ENCODE measurements at regions not wholly inside any gene's neighbourhood (a gene's known extent, or its start where the extent isn't known, plus 50 kb on each side); places are given as distances from the start of the nearest gene placed in this dataset.

DNA sequence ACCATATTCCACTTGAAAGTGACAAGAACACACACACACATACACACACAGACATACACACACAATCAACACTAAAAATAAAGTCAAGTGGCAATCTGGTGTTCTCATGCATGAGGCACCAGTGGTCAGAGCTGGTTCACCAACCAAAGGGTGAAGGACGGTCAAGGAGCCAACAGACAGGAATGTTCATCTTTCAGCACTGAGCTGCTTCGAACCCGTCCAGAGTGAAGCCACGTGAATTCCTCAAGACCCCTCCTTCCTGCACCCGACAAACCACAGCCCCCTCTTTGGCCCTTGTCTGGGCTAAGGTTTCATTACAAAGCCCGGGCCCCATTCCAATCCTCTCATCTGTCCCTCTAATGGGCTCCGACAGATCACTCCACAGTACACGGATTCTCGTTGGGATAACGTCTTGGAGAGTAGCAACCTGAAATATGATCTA, 84.5 kb upstream of the SMIM23 start:
- H3K27me3 ChIP-seq, result no peaks in the 10 kb centered on the region

DNA sequence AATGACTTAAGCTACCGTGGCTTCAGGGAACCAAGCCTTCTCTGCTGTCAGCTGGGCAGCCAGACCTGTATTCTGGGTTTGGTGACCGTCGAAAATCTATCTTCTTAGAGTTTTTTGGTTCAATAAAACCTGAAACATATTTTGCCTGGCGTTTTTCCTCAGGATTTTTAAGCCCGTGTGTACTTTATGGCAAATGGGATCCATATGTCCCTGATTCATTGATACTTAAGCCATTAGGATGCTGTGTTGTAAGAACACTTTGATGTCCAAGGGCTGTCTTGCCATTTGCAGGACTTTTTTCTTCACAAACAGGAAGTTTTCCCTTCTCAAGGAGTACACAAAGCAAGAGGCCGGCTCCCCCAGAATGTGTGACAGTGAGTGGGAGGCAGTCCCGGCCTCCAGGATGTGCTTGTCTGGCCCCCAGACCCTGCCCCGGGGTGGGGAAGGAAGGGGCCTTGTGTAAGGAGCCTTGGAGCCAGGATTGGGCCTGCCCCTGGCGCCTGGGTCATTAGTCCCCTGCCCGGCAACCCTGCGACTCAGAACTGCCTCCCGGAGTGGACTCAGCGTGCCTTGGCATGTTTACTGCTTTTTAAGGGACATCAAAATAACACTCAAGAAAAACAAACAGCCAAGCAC, 83.4 kb upstream of the SMIM23 start:
- no peak overlapping the region for H3K4me3 ChIP-seq
- no peaks in the 10 kb centered on the region for H3K9me3 ChIP-seq
- intact Hi-C loops (cut with DNase I), result no loop called here
- no peaks in the 10 kb centered on the region for H3K4me1 ChIP-seq (ENCODE audit: insufficient read depth)
- no peak overlapping the region for H3K27ac ChIP-seq
- DNase-seq, result no peak
- H3K27me3 ChIP-seq, result no peaks in the 10 kb centered on the region
- no peak for TF ChIP-seq POLR2A (IDR thresholded peaks at IDR 0.05)
- no peak for TF ChIP-seq CTCF (IDR thresholded peaks at IDR 0.05)
- TF ChIP-seq EP300 (IDR thresholded peaks at IDR 0.05), result no peak
- 41 to 62% (median 59%) methylated on average over 13 of the region's 13 CpGs for WGBS, 3 donors
- H3K36me3 ChIP-seq, result no peaks in the 10 kb centered on the region

More for the DNA sequence above, 84.5 kb upstream of the SMIM23 start:
- Histone ChIP-seq H3K27ac (no peak overlapping the region), H3K9me3 (no peaks in the 10 kb centered on the region), H3K4me1 (ENCODE audit: insufficient read depth) (no peaks in the 10 kb centered on the region), H3K4me3 (no peak overlapping the region), H3K36me3 (no peaks in the 10 kb centered on the region)
- intact Hi-C loops (cut with DNase I), result no loop called here
- WGBS, 3 donors, result 41 to 56% (median 50%) methylated on average over 10 of the region's 10 CpGs
- TF ChIP-seq CTCF (IDR thresholded peaks at IDR 0.05), result no peak
- no peak for TF ChIP-seq EP300 (IDR thresholded peaks at IDR 0.05)
- TF ChIP-seq POLR2A (IDR thresholded peaks at IDR 0.05), result no peak
- DNase-seq, result no peak

- 83 to 94% (median 90%) methylated on average over 11 of the region's 11 CpGs for WGBS, 3 donors
- H3K27ac ChIP-seq, result no peak overlapping the region
- intact Hi-C loops (cut with DNase I), result no loop called here
- H3K4me3 ChIP-seq, result no peak overlapping the region
- no peaks in the 10 kb centered on the region for H3K27me3 ChIP-seq
- H3K9me3 ChIP-seq, result no peaks in the 10 kb centered on the region
- H3K36me3 ChIP-seq, result no peaks in the 10 kb centered on the region
- DNase-seq, result no peak
- no peaks in the 10 kb centered on the region for H3K4me1 ChIP-seq (ENCODE audit: insufficient read depth)
- TF ChIP-seq POLR2A (IDR thresholded peaks at IDR 0.05) (no peak), CTCF (IDR thresholded peaks at IDR 0.05) (no peak), EP300 (IDR thresholded peaks at IDR 0.05) (no peak)
These were observed 82.5 kb upstream of the SMIM23 start for GRCh38 chr5:171703146-171703545.

- no peak for DNase-seq
- H3K9me3 ChIP-seq, result no peaks in the 10 kb centered on the region
- 84 to 92% (median 87%) methylated on average over 6 of the region's 6 CpGs for WGBS, 3 donors
- TF ChIP-seq POLR2A (IDR thresholded peaks at IDR 0.05), result no peak
- TF ChIP-seq CTCF (IDR thresholded peaks at IDR 0.05), result no peak
- no peak for TF ChIP-seq EP300 (IDR thresholded peaks at IDR 0.05)
- no peaks in the 10 kb centered on the region for H3K27me3 ChIP-seq
- no peak overlapping the region for H3K27ac ChIP-seq
- H3K4me1 ChIP-seq (ENCODE audit: insufficient read depth), result no peaks in the 10 kb centered on the region
- H3K4me3 ChIP-seq, result no peak overlapping the region
- no peaks in the 10 kb centered on the region for H3K36me3 ChIP-seq
- intact Hi-C loops (cut with DNase I), result no loop called here
These were observed 80.6 kb upstream of the SMIM23 start for GRCh38 chr5:171705036-171705435.

Data from ovary (tissue), 7 donors.